NT2/D1 (cell line): ENCODE measurements at regions not wholly inside any gene's neighbourhood (a gene's known extent, or its start where the extent isn't known, plus 50 kb on each side); places are given as distances from the start of the nearest gene placed in this dataset.

Experiments used
- DNase-seq: peaks from one replicate; pipeline ENCODE4 v3.0.0-alpha.2; 2011; ENCODE audit warnings: low read depth, low spot score
- H3K27me3 ChIP-seq: 2 replicates; pipeline ENCODE4 v1.6.0; 2011; ENCODE audit warnings: mild to moderate bottlenecking; ENCODE audit not compliant: insufficient read length, insufficient read depth
- H3K36me3 ChIP-seq: 2 replicates; pipeline ENCODE4 v1.6.1; 2011; ENCODE audit warnings: mild to moderate bottlenecking, low read length, mixed read lengths; ENCODE audit not compliant: insufficient read depth, insufficient read length
- H3K4me1 ChIP-seq: 2 replicates; pipeline ENCODE4 v1.5.1; 2011; ENCODE audit not compliant: insufficient read depth, insufficient read length
- H3K4me3 ChIP-seq: 2 replicates; pipeline ENCODE4 v1.5.1; 2011; ENCODE audit warnings: low read depth; ENCODE audit not compliant: insufficient read length
- H3K9ac ChIP-seq: 2 replicates; pipeline ENCODE4 v1.6.0; 2011; ENCODE audit warnings: low read depth; ENCODE audit not compliant: insufficient read length
- H3K9me3 ChIP-seq: 2 replicates; pipeline ENCODE4 v1.5.1; 2011; ENCODE audit warnings: mild to moderate bottlenecking, low read length; ENCODE audit not compliant: insufficient read depth
- SUZ12 ChIP-seq: IDR thresholded peaks from 2 replicates; pipeline ENCODE4 v1.6.1; 2011; ENCODE audit not compliant: insufficient read length, insufficient read depth; ENCODE audit errors: extremely low read depth
- YY1 ChIP-seq: IDR thresholded peaks from 2 replicates; pipeline ENCODE4 v1.6.1; 2011; ENCODE audit not compliant: insufficient read length, insufficient read depth
- ZNF274 ChIP-seq: IDR thresholded peaks from 2 replicates; pipeline ENCODE4 v1.6.1; 2011; ENCODE audit warnings: mild to moderate bottlenecking, low read depth, low read length

- Histone ChIP-seq H3K36me3 (no peaks in the 10 kb centered on the region), H3K9me3 (no peaks in the 10 kb centered on the region), H3K4me3 (no peak overlapping the region), H3K4me1 (peaks cover 4% of the 10 kb centered on the region), H3K9ac (no peak overlapping the region), H3K27me3 (no peaks in the 10 kb centered on the region)
- TF ChIP-seq ZNF274 = no peak
- no peak for TF ChIP-seq YY1
- TF ChIP-seq SUZ12 = no peak
- DNase-seq = no peak
These were observed 116.1 kb upstream of the CPSF6 start for GRCh38 chr12:69123311-69123710.

GRCh38 chr12:69123919-69124638 is 115.3 kb upstream of the CPSF6 start:
- DNase-seq = no peak
- H3K36me3 ChIP-seq = no peaks in the 10 kb centered on the region
- H3K4me3 ChIP-seq = no peak overlapping the region
- H3K4me1 ChIP-seq = peaks cover 4% of the 10 kb centered on the region
- no peak overlapping the region for H3K9ac ChIP-seq
- TF ChIP-seq ZNF274 = no peak
- no peak for TF ChIP-seq SUZ12
- no peak for TF ChIP-seq YY1
- H3K9me3 ChIP-seq = no peaks in the 10 kb centered on the region
- H3K27me3 ChIP-seq = no peaks in the 10 kb centered on the region

- Histone ChIP-seq H3K4me1 (peaks cover 7% of the 10 kb centered on the region), H3K4me3 (no peak overlapping the region), H3K9me3 (no peaks in the 10 kb centered on the region), H3K9ac (no peak overlapping the region), H3K27me3 (no peaks in the 10 kb centered on the region), H3K36me3 (no peaks in the 10 kb centered on the region)
- no peak for DNase-seq
- TF ChIP-seq SUZ12 (no peak), YY1 (no peak), ZNF274 (no peak)
These were observed 110.4 kb upstream of the CPSF6 start for GRCh38 chr12:69129017-69129416.

- TF ChIP-seq SUZ12 (no peak), ZNF274 (no peak), YY1 (no peak)
- Histone ChIP-seq H3K4me3 (no peak overlapping the region), H3K9me3 (no peaks in the 10 kb centered on the region), H3K27me3 (no peaks in the 10 kb centered on the region), H3K4me1 (peaks cover 7% of the 10 kb centered on the region), H3K36me3 (no peaks in the 10 kb centered on the region), H3K9ac (no peak overlapping the region)
- no peak for DNase-seq
These were observed 109.8 kb upstream of the CPSF6 start for GRCh38 chr12:69129564-69129963.

- DNase-seq = no peak
- Histone ChIP-seq H3K4me3 (no peak overlapping the region), H3K9me3 (no peaks in the 10 kb centered on the region), H3K27me3 (no peaks in the 10 kb centered on the region), H3K4me1 (peaks cover 7% of the 10 kb centered on the region), H3K36me3 (no peaks in the 10 kb centered on the region), H3K9ac (no peak overlapping the region)
- no peak for TF ChIP-seq SUZ12
- no peak for TF ChIP-seq YY1
- TF ChIP-seq ZNF274 = no peak
These were observed 109.3 kb upstream of the CPSF6 start for GRCh38 chr12:69130064-69130463.

GRCh38 chr12:69131077-69131476 is 108.3 kb upstream of the CPSF6 start:
- H3K9ac ChIP-seq = no peak overlapping the region

GRCh38 chr12:69136931-69137613 is 102.3 kb upstream of the CPSF6 start:
- H3K9me3 ChIP-seq = peaks cover 43% of the 10 kb centered on the region
- no peaks in the 10 kb centered on the region for H3K36me3 ChIP-seq
- no peak overlapping the region for H3K4me3 ChIP-seq
- DNase-seq = no peak
- H3K4me1 ChIP-seq = no peaks in the 10 kb centered on the region
- H3K27me3 ChIP-seq = no peaks in the 10 kb centered on the region
- H3K9ac ChIP-seq = no peak overlapping the region
- TF ChIP-seq SUZ12 (no peak), ZNF274 (no peak)

More at GRCh38 chr12:69131077-69131476, 108.3 kb upstream of the CPSF6 start:
- H3K4me1 ChIP-seq = peaks cover 3% of the 10 kb centered on the region
- H3K36me3 ChIP-seq = no peaks in the 10 kb centered on the region
- H3K4me3 ChIP-seq = no peak overlapping the region
- peak; percentile 23 for DNase-seq
- TF ChIP-seq ZNF274 = no peak
- TF ChIP-seq YY1 = no peak
- TF ChIP-seq SUZ12 = no peak
- no peaks in the 10 kb centered on the region for H3K27me3 ChIP-seq
- H3K9me3 ChIP-seq = no peaks in the 10 kb centered on the region
